Breast epithelium (tissue), 4 donors: ENCODE measurements at regions not wholly inside any gene's neighbourhood (a gene's known extent, or its start where the extent isn't known, plus 50 kb on each side); places are given as distances from the start of the nearest gene placed in this dataset.

Experiments used
- DNase-seq, 2 donors: peaks; one replicate each; pipeline ENCODE4 v3.0.0-alpha.2; 2019; ENCODE audit warnings: low spot score in 2 of 2
- H3K27ac ChIP-seq, 2 donors: fragments of 200-600 bp; sonication (generic) in 1 of 2; one replicate each; pipeline ENCODE4 v1.5.1; 2016 to 2019; ENCODE audit warnings: mild to moderate bottlenecking in 1 of 2
- H3K27me3 ChIP-seq, 2 donors: fragments of 200-600 bp; sonication (generic) in 1 of 2; one replicate each; pipeline versions ENCODE4 v1.5.1 to v1.6.0; 2017 to 2019; ENCODE audit warnings: control low read depth in 1 of 2, mild to moderate bottlenecking in 1 of 2
- H3K36me3 ChIP-seq: fragments of 200-600 bp; one replicate; pipeline ENCODE4 v1.5.1; 2019
- H3K4me1 ChIP-seq, 2 donors: fragments of 200-600 bp; sonication (generic); one replicate each; pipeline ENCODE4 v1.5.1; 2016 to 2019; ENCODE audit warnings: control low read depth in 1 of 2
- H3K4me3 ChIP-seq, 3 donors: fragments of 200-600 bp; sonication (generic); 1 replicate in 2 of 3; 2 replicates in 1 of 3; pipeline ENCODE4 v1.5.1; 2016 to 2019; ENCODE audit warnings: mild to moderate bottlenecking in 3 of 3, moderate library complexity in 2 of 3
- H3K9me3 ChIP-seq, 2 donors: fragments of 200-600 bp; sonication (generic) in 1 of 2; one replicate each; pipeline ENCODE4 v1.5.1; 2016 to 2019; ENCODE audit warnings: control low read depth in 1 of 2
- POLR2A ChIP-seq: fragments of 450-650 bp; IDR thresholded peaks from one replicate; pipeline ENCODE4 v1.6.1; 2016; ENCODE audit warnings: antibody characterized with exemption, mild to moderate bottlenecking, moderate library complexity
- POLR2AphosphoS5 ChIP-seq, 3 donors: sonication (generic); formaldehyde crosslinking; IDR thresholded peaks; one replicate each; pipeline ENCODE4 v1.6.1; 2017; ENCODE audit warnings: antibody characterized with exemption in 3 of 3
- intact Hi-C: fragments of 100-400 bp; cut with DNase I; formaldehyde crosslinking; loops from one replicate; pipeline ENCODE4 v1.15.1; 2023; ENCODE audit warnings: low total_unique reads
- TF ChIP-seq, protein P1 (sequence below), 3 donors: fragments of 450-650 bp; IDR thresholded peaks; one replicate each; pipeline ENCODE4 v1.5.1; 2016 to 2017; ENCODE audit warnings: antibody characterized with exemption in 3 of 3, mild to moderate bottlenecking in 3 of 3, moderate library complexity in 3 of 3

GRCh38 chr2:16409006-16409390 is 256.6 kb downstream of the CYRIA start:
- TF ChIP-seq POLR2AphosphoS5 (IDR thresholded peaks at IDR 0.05) (no peak), POLR2A (no peak)
- TF ChIP-seq, protein P1, sequence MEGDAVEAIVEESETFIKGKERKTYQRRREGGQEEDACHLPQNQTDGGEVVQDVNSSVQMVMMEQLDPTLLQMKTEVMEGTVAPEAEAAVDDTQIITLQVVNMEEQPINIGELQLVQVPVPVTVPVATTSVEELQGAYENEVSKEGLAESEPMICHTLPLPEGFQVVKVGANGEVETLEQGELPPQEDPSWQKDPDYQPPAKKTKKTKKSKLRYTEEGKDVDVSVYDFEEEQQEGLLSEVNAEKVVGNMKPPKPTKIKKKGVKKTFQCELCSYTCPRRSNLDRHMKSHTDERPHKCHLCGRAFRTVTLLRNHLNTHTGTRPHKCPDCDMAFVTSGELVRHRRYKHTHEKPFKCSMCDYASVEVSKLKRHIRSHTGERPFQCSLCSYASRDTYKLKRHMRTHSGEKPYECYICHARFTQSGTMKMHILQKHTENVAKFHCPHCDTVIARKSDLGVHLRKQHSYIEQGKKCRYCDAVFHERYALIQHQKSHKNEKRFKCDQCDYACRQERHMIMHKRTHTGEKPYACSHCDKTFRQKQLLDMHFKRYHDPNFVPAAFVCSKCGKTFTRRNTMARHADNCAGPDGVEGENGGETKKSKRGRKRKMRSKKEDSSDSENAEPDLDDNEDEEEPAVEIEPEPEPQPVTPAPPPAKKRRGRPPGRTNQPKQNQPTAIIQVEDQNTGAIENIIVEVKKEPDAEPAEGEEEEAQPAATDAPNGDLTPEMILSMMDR (IDR thresholded peaks at IDR 0.05) = no peak
- no peak for DNase-seq
- Histone ChIP-seq H3K27ac (no peak overlapping the region), H3K27me3 (no peaks in the 10 kb centered on the region), H3K4me1 (no peaks in the 10 kb centered on the region), H3K4me3 (no peak overlapping the region), H3K9me3 (no peaks in the 10 kb centered on the region), H3K36me3 (no peaks in the 10 kb centered on the region)
- intact Hi-C loops = no loop called here

- intact Hi-C loops = loop anchor here (1.0 kb wide), 1 partner anchor 9 kb away; no protein-coding TSS in a partner anchor
- TF ChIP-seq, protein P1 (IDR thresholded peaks at IDR 0.05) = no peak
- TF ChIP-seq POLR2AphosphoS5 (IDR thresholded peaks at IDR 0.05) (no peak), POLR2A (no peak)
- H3K4me1 ChIP-seq = no peaks in the 10 kb centered on the region
- no peaks in the 10 kb centered on the region for H3K9me3 ChIP-seq
- no peaks in the 10 kb centered on the region for H3K27me3 ChIP-seq
- H3K4me3 ChIP-seq = no peak overlapping the region
- H3K27ac ChIP-seq = no peak overlapping the region
- no peaks in the 10 kb centered on the region for H3K36me3 ChIP-seq
- no peak for DNase-seq
Measured at GRCh38 chr2:16408331-16409005, 257.2 kb downstream of the CYRIA start.

DNA sequence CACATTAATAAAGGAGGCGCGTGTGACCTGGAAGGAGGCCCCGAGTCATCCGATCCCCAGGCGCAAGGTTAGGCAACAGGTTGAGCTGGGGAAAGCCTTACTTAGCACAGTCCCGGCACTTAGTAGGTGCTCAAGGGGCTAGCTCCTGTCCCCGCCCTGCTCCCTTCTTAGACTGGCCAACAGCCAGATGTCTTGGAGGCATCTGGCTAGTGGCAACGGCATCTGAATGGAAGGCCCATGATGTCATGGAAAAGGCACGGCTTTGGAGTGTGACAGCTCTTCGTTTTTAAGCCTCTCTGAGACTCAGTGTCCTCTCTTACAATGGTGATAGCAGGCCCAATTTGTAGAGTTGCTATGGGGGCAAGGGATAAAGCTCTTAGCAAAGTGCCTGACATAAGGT is 258.3 kb downstream of the CYRIA start:
- Histone ChIP-seq H3K4me1 (no peaks in the 10 kb centered on the region), H3K36me3 (no peaks in the 10 kb centered on the region), H3K4me3 (no peak overlapping the region), H3K27ac (no peak overlapping the region), H3K27me3 (no peaks in the 10 kb centered on the region), H3K9me3 (no peaks in the 10 kb centered on the region)
- intact Hi-C loops = no loop called here
- DNase-seq = no peak
- no peak for TF ChIP-seq POLR2A
- TF ChIP-seq, protein P1 (IDR thresholded peaks at IDR 0.05) = no peak
- no peak for TF ChIP-seq POLR2AphosphoS5 (IDR thresholded peaks at IDR 0.05)

GRCh38 chr2:16406496-16407289 is 258.9 kb downstream of the CYRIA start:
- DNase-seq = no peak
- Histone ChIP-seq H3K9me3 (no peaks in the 10 kb centered on the region), H3K4me3 (no peak overlapping the region), H3K4me1 (no peaks in the 10 kb centered on the region), H3K27ac (no peak overlapping the region), H3K27me3 (no peaks in the 10 kb centered on the region), H3K36me3 (no peaks in the 10 kb centered on the region)
- TF ChIP-seq POLR2A = no peak
- TF ChIP-seq, protein P1 (IDR thresholded peaks at IDR 0.05) = no peak
- no peak for TF ChIP-seq POLR2AphosphoS5 (IDR thresholded peaks at IDR 0.05)
- intact Hi-C loops = no loop called here

DNA sequence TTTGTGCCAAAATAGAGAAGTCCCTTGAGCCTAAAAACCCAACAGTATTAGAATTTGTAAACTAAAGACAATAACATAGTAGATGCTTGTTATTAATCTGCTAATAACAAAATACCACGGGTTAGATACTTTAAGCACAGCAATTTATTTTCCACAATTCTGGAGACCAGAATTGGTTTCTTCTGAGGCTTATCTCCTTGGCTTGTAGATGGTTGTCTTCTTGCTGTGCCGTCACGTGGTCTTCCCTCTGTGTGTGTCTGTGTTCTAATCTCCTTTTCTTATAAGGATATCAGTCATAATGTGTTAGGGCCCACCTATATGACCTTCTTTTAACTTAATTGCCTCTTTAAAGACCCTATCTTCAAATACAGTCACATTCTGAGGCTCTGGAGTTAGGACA is 260.1 kb downstream of the CYRIA start:
- Histone ChIP-seq H3K9me3 (no peaks in the 10 kb centered on the region), H3K27me3 (no peaks in the 10 kb centered on the region), H3K27ac (no peak overlapping the region), H3K4me3 (no peak overlapping the region), H3K4me1 (no peaks in the 10 kb centered on the region), H3K36me3 (no peaks in the 10 kb centered on the region)
- DNase-seq = no peak
- no peak for TF ChIP-seq POLR2AphosphoS5 (IDR thresholded peaks at IDR 0.05)
- no peak for TF ChIP-seq POLR2A
- TF ChIP-seq, protein P1 (IDR thresholded peaks at IDR 0.05) = no peak
- intact Hi-C loops = no loop called here
